ENCODE measurements at regions not wholly inside any gene's neighbourhood (a gene's known extent, or its start where the extent isn't known, plus 50 kb on each side); places are given as distances from the start of the nearest gene placed in this dataset.

- H3K27ac Mint-ChIP-seq, result no peak overlapping the region
- no peak overlapping the region for H3K4me3 Mint-ChIP-seq
- ATAC-seq (ENCODE audit: low read depth) (no peak), DNase-seq (no peak)
- CTCF ChIA-PET, result no interaction called here
- H3K9me3 Mint-ChIP-seq, result peaks cover 13% of the 10 kb centered on the region
- no peak for TF ChIP-seq CTCF (IDR thresholded peaks at IDR 0.05)
- H3K36me3 Mint-ChIP-seq (ENCODE audit: low read depth), result peaks cover 2% of the 10 kb centered on the region
- intact Hi-C loops (cut with micrococcal nuclease), result no loop called here
- no peaks in the 10 kb centered on the region for H3K27me3 Mint-ChIP-seq
- POLR2A ChIA-PET, result no interaction called here
- peaks cover 28% of the 10 kb centered on the region for H3K4me1 Mint-ChIP-seq
These were observed 212.3 kb upstream of the FOXN3 start for GRCh38 chr14:89629383-89629782.

- Mint-ChIP-seq H3K27me3 (no peaks in the 10 kb centered on the region), H3K9me3 (peaks cover 13% of the 10 kb centered on the region), H3K36me3 (ENCODE audit: low read depth) (peaks cover 2% of the 10 kb centered on the region), H3K27ac (no peak overlapping the region), H3K4me1 (peaks cover 28% of the 10 kb centered on the region), H3K4me3 (no peak overlapping the region)
- ChIA-PET CTCF (no interaction called here), POLR2A (interaction anchor here (1.4 kb wide), 1 partner anchor 9 kb away, joined by 6 read pairs; no protein-coding TSS in a partner anchor)
- DNase-seq (no peak), ATAC-seq (ENCODE audit: low read depth) (no peak)
- TF ChIP-seq CTCF (IDR thresholded peaks at IDR 0.05), result no peak
- intact Hi-C loops (cut with micrococcal nuclease), result no loop called here
These were observed 211.5 kb upstream of the FOXN3 start for GRCh38 chr14:89628521-89628920.

GRCh38 chr14:89626233-89626806 lies 209.3 kb upstream of the FOXN3 start:
- Mint-ChIP-seq H3K27me3 (no peaks in the 10 kb centered on the region), H3K4me3 (peak overlapping the region; percentile 15), H3K9me3 (peaks cover 13% of the 10 kb centered on the region), H3K36me3 (ENCODE audit: low read depth) (peaks cover 2% of the 10 kb centered on the region), H3K27ac (peak overlapping the region; percentile 82), H3K4me1 (peaks cover 30% of the 10 kb centered on the region)
- intact Hi-C loops (cut with micrococcal nuclease), result no loop called here
- ChIA-PET POLR2A (no interaction called here), CTCF (no interaction called here)
- no peak for TF ChIP-seq CTCF (IDR thresholded peaks at IDR 0.05)
- ATAC-seq (ENCODE audit: low read depth), result peak; percentile 60
- no peak for DNase-seq

- POLR2A ChIA-PET, result no interaction called here
- H3K4me3 Mint-ChIP-seq, result no peak overlapping the region
- H3K9me3 Mint-ChIP-seq, result peaks cover 13% of the 10 kb centered on the region
- H3K4me1 Mint-ChIP-seq, result peaks cover 36% of the 10 kb centered on the region
- no peaks in the 10 kb centered on the region for H3K27me3 Mint-ChIP-seq
- DNase-seq (no peak), ATAC-seq (ENCODE audit: low read depth) (no peak)
- CTCF ChIA-PET, result no interaction called here
- TF ChIP-seq CTCF (IDR thresholded peaks at IDR 0.05), result no peak
- peak overlapping the region; percentile 82 for H3K27ac Mint-ChIP-seq
- intact Hi-C loops (cut with micrococcal nuclease), result no loop called here
- peaks cover 2% of the 10 kb centered on the region for H3K36me3 Mint-ChIP-seq (ENCODE audit: low read depth)
These were observed 208.7 kb upstream of the FOXN3 start for GRCh38 chr14:89625731-89626232.

GRCh38 chr14:89625244-89625713 lies 208.2 kb upstream of the FOXN3 start:
- peaks cover 41% of the 10 kb centered on the region for H3K4me1 Mint-ChIP-seq
- ChIA-PET CTCF (no interaction called here), POLR2A (no interaction called here)
- H3K27me3 Mint-ChIP-seq, result no peaks in the 10 kb centered on the region
- intact Hi-C loops (cut with micrococcal nuclease), result no loop called here
- ATAC-seq (ENCODE audit: low read depth) (no peak), DNase-seq (no peak)
- no peak overlapping the region for H3K4me3 Mint-ChIP-seq
- H3K36me3 Mint-ChIP-seq (ENCODE audit: low read depth), result peaks cover 2% of the 10 kb centered on the region
- TF ChIP-seq CTCF (IDR thresholded peaks at IDR 0.05), result no peak
- no peak overlapping the region for H3K27ac Mint-ChIP-seq
- peaks cover 13% of the 10 kb centered on the region for H3K9me3 Mint-ChIP-seq

All from activated B cell treated with CpG ODN at 0.5 μM for 24 hours (primary cell).